Small intestine (tissue), 7 donors: ENCODE measurements at regions not wholly inside any gene's neighbourhood (a gene's known extent, or its start where the extent isn't known, plus 50 kb on each side); places are given as distances from the start of the nearest gene placed in this dataset.
"Not testable (repeated sequence)": the region's sequence is repeated elsewhere in the genome, so short reads cannot be mapped to it uniquely, and the experiment has no call there.

ENCODE experiments used
- DNase-seq, 2 donors: peaks; one replicate each; pipeline versions ENCODE4 v3.0.0 to v3.0.0-alpha.2; 2013
- FAIRE-seq: peaks from 2 replicates; lab custom pipeline; 2012; peaks lifted over from hg19 to GRCh38; lab: Jason Lieb, UNC
- H3K27ac ChIP-seq, 3 donors: one replicate each; pipeline ENCODE4 v1.5.1; 2013; ENCODE audit warnings: low read length in 2 of 3, mild to moderate bottlenecking in 2 of 3, control low read depth in 1 of 3, inconsistent platforms in 1 of 3, low read depth in 1 of 3, moderate library complexity in 1 of 3
- H3K27me3 ChIP-seq, 3 donors: one replicate each; pipeline ENCODE4 v1.6.1; 2013; ENCODE audit warnings: low read length in 3 of 3, inconsistent platforms in 1 of 3; ENCODE audit not compliant: control insufficient read depth in 3 of 3, insufficient read depth in 3 of 3
- H3K36me3 ChIP-seq, 3 donors: one replicate each; pipeline ENCODE4 v1.6.1; 2013; ENCODE audit warnings: low read length in 3 of 3, inconsistent platforms in 1 of 3, low read depth in 1 of 3, mild to moderate bottlenecking in 1 of 3, moderate library complexity in 1 of 3; ENCODE audit not compliant: control insufficient read depth in 3 of 3, insufficient read depth in 2 of 3
- H3K4me1 ChIP-seq, 3 donors: one replicate each; pipeline ENCODE4 v1.6.1; 2013; ENCODE audit warnings: low read length in 2 of 3, inconsistent platforms in 1 of 3, low read depth in 1 of 3, mild to moderate bottlenecking in 1 of 3, moderate library complexity in 1 of 3; ENCODE audit not compliant: control insufficient read depth in 3 of 3, insufficient read depth in 2 of 3
- H3K4me3 ChIP-seq, 3 donors: one replicate each; pipeline ENCODE4 v1.5.1; 2013; ENCODE audit warnings: low read length in 3 of 3, control low read depth in 1 of 3, inconsistent platforms in 1 of 3, low read depth in 1 of 3, mild to moderate bottlenecking in 1 of 3, moderate library complexity in 1 of 3
- H3K9me3 ChIP-seq, 2 donors: one replicate each; pipeline ENCODE4 v1.6.1; 2013; ENCODE audit warnings: low read depth in 1 of 2, low read length in 1 of 2; ENCODE audit not compliant: control insufficient read depth in 2 of 2, insufficient read depth in 1 of 2
- WGBS, 3 donors: extraction: QIAGEN DNeasy Blood & Tissue Kit; methylation state at CpG; one replicate each; pipeline ENCODE4 v1.1.7; 2013; 5-methylcytosine and 5-hydroxymethylcytosine counted together
- donor health status: healthy with polysubstance abuse.
- donor health status: control.
- donor health status: control.
- donor health status: Bipolar disorder and iron deficiency.
- donor health status: healthy.

DNA sequence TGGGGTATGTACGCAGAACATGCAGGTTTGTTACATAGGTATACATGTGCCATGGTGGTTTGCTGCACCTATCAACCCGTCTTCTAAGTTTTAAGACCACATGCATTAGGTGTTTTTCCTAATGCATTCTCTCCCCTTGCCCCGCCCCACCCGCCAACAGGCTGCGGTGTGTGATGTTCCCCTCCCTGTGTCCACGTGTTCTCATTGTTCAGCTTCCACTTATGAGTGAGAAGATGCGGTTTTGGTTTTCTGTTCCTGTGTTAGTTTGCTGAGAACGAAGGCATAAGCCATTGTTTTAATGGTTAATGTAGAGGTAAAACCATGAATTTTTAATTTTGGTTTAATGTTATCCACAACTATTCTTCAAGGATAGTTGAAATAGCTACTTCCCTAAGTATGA, 346.8 kb upstream of the EPHA6 start:
- DNase-seq: no peak
- WGBS, 3 donors: 84 to 89% (median 88%) methylated on average over 8 of the region's 8 CpGs
- H3K9me3 ChIP-seq: no peaks in the 10 kb centered on the region
- no peaks in the 10 kb centered on the region for H3K4me1 ChIP-seq
- no peak overlapping the region for H3K4me3 ChIP-seq
- H3K27me3 ChIP-seq: no peaks in the 10 kb centered on the region
- H3K36me3 ChIP-seq: no peaks in the 10 kb centered on the region
- FAIRE-seq: no peak
- H3K27ac ChIP-seq: no peak overlapping the region

DNA sequence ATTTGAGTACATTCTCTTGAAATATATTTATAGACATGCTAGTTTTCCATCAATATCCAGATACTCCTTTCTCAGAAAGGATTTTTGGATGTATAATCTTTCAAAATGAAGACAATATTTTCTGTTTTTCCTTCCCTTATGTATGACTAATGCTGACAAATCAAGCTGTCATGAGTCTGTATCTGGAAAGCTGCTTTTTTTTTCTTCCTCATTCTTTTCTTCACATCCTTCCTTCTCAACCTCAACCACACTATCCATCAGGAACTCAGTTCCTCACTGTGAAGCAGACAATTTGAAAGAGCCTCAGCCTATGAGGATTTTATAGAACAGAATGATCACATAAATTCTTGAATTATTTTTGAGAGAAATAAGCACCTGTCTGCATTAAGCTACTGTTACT, 335.9 kb upstream of the EPHA6 start:
- Histone ChIP-seq H3K27ac (no peak overlapping the region), H3K36me3 (no peaks in the 10 kb centered on the region), H3K4me1 (no peaks in the 10 kb centered on the region), H3K4me3 (no peak overlapping the region), H3K27me3 (no peaks in the 10 kb centered on the region), H3K9me3 (no peaks in the 10 kb centered on the region)
- DNase-seq: no peak
- no peak for FAIRE-seq

DNA sequence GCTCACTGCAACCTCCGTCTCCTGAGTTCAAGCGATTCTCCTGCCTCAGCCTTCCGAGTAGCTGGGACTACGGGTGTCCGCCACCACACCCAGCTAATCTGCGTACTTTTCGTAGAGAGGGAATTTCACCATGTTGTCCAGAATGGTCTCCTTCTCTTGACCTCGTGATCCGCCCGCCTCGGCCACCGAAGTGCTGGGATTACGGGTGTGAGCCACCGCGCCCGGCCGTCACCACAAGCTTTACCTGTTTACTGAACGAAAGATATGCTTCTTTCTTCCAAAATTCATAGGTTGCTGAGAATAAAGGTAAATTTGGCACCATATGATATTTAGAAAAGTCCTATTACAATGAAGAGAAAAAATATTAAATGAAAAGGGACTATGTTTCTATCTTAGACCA, 333.5 kb upstream of the EPHA6 start:
- FAIRE-seq (no peak), DNase-seq (no peak)
- Histone ChIP-seq H3K9me3 (no peaks in the 10 kb centered on the region), H3K36me3 (no peaks in the 10 kb centered on the region), H3K27me3 (no peaks in the 10 kb centered on the region), H3K27ac (no peak overlapping the region), H3K4me1 (no peaks in the 10 kb centered on the region), H3K4me3 (no peak overlapping the region)
- 91 to 93% (median 93%) methylated on average over 18 of the region's 18 CpGs for whole genome bisulfite sequencing, 3 donors

DNA sequence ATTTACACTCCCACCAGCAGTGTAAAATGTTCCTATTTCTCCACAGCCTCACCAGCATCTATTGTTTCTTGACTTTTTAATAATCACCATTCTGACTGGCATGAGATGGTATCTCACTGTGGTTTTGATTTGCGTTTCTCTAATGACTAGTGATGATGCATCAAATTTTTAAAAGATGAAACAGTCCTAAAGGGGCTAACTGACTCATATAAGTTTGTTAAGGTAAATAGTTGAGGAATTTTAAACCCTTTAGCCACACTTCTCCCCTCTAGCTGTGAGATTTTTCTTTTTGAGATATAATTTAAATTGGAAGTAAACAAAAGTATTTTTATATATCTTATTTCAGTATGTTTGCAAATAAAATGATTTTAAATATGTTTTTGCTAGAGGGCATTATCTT, 331.2 kb upstream of the EPHA6 start:
- H3K4me3 ChIP-seq, H3K27me3 ChIP-seq, H3K36me3 ChIP-seq, H3K27ac ChIP-seq, DNase-seq, H3K9me3 ChIP-seq, H3K4me1 ChIP-seq, FAIRE-seq: not testable (repeated sequence)
- WGBS, 3 donors: 69 to 80% (median 71%) methylated on average over 1 of the region's 1 CpG

DNA sequence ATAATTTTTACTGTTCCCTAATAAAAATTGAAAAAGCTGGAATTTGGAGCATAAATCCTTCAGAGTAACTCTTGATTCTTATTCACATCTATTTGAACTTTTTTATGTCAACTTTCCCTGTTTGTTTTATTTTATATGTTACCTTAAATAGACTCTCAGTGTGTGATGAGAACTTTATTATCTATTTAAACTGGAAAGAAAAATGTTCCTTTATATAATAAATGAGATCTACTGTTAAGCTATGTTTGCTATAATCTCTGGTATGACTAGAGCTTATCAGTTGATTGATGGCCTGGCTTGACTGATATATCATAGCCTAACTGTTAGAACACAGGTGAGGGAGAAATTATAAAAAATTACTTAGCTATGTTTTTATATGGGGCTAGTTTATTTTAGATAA, 330.6 kb upstream of the EPHA6 start:
- no peaks in the 10 kb centered on the region for H3K4me1 ChIP-seq
- H3K36me3 ChIP-seq: no peaks in the 10 kb centered on the region
- no peak overlapping the region for H3K27ac ChIP-seq
- H3K9me3 ChIP-seq: no peaks in the 10 kb centered on the region
- no peaks in the 10 kb centered on the region for H3K27me3 ChIP-seq
- H3K4me3 ChIP-seq: no peak overlapping the region
- DNase-seq (no peak), FAIRE-seq (no peak)

DNA sequence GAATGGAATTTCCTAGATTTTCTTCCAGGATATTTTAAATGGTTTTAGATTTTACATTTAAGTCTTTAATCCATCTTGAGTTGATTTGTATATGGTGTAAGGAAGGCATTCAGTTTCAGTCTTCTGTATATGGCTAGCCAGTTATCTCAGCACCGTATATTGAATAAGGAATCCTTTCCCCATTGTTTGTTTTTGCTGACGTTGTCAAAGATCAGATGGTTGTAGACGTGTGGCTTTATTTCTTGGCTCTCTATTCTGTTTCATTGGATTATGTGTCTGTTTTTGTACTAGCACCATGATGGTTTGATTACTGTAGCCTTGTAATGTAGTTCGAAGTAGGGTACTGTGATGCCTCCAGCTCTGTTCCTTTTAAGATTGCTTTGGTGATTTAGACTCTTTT, 325.7 kb upstream of the EPHA6 start:
- no peak for DNase-seq
- 76 to 82% (median 80%) methylated on average over 4 of the region's 4 CpGs for WGBS, 3 donors
- Histone ChIP-seq H3K9me3 (peaks cover 0 to 9% of the 10 kb centered on the region in 2 donors), H3K4me1 (no peaks in the 10 kb centered on the region), H3K36me3 (no peaks in the 10 kb centered on the region), H3K4me3 (no peak overlapping the region), H3K27ac (no peak overlapping the region), H3K27me3 (no peaks in the 10 kb centered on the region)
- no peak for FAIRE-seq

DNA sequence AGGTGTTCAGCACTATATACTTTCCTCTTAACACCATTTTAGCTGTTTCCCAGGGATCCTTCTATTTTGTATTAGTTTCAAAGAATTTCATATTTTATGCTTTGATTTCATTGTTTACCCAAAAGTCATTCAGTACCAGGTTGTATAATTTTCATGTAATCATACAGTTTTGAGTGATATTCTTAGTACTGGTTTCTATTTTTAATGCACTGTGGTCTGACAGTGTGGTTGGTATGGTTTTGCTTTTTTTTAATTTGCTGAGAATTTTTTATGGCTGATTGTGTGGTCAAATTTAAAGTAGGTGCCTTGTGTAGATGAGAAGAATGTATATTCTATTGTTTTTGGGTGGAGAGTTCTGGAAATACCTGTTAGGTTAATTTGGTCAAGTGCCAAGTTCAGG, 323.4 kb upstream of the EPHA6 start:
- Histone ChIP-seq H3K9me3 (peaks cover 0 to 18% of the 10 kb centered on the region in 2 donors), H3K4me1 (no peaks in the 10 kb centered on the region), H3K4me3 (no peak overlapping the region), H3K27ac (no peak overlapping the region), H3K36me3 (no peaks in the 10 kb centered on the region), H3K27me3 (no peaks in the 10 kb centered on the region)
- FAIRE-seq (no peak), DNase-seq (no peak)

DNA sequence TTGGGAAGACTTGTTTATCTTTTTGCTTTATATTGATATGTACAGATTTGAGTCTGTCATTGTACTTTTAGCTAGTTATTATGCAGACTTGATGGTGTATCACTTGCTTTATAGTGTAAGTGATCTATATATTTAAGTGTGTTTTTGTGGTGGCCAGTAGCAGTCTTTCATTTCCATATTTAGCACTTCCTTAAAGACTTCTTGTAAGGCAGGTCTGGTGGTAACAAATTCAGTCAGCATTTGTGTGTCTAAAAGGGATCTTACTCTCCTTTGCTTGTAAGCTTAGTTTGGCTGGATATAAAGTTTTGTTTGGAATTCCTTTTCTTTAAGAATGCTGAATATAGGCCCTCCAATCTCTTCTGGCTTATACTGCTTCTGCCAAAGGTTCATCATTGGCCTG, 322.5 kb upstream of the EPHA6 start:
- no peaks in the 10 kb centered on the region for H3K4me1 ChIP-seq
- peaks cover 0 to 18% of the 10 kb centered on the region in 2 donors for H3K9me3 ChIP-seq
- H3K4me3 ChIP-seq: no peak overlapping the region
- H3K27ac ChIP-seq: no peak overlapping the region
- no peaks in the 10 kb centered on the region for H3K36me3 ChIP-seq
- H3K27me3 ChIP-seq: no peaks in the 10 kb centered on the region
- DNase-seq (no peak), FAIRE-seq (no peak)

DNA sequence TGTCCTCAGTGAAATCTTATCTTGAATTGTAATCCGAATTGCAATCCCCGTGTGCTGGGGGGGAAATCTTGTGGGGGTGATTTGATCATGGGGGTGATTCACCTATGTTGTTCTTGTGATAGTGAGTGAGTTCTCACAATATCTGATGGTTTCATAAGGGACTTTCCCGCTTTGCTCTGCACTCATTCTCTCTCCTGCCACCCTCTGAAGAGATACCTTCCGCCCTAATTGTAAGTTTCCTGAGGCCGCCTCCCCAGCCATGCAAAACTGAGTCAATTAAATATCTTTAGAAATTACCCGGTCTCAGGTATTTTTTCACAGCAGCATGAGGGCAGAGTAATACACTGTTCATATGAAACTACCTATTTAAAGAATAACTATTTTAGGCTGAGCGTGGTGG, 304.1 kb upstream of the EPHA6 start:
- FAIRE-seq (no peak), DNase-seq (no peak)
- 75 to 85% (median 83%) methylated on average over 7 of the region's 7 CpGs for WGBS, 3 donors
- Histone ChIP-seq H3K4me1 (no peaks in the 10 kb centered on the region), H3K27me3 (no peaks in the 10 kb centered on the region), H3K27ac (no peak overlapping the region), H3K4me3 (no peak overlapping the region), H3K36me3 (no peaks in the 10 kb centered on the region), H3K9me3 (peaks cover 0 to 4% of the 10 kb centered on the region in 2 donors)
